DND-41 (cell line): ENCODE measurements at regions not wholly inside any gene's neighbourhood (a gene's known extent, or its start where the extent isn't known, plus 50 kb on each side); places are given as distances from the start of the nearest gene placed in this dataset.
"Not testable (repeated sequence)": the region's sequence is repeated elsewhere in the genome, so short reads cannot be mapped to it uniquely, and the experiment has no call there.

Experiments
- ATAC-seq: fragments of 200-7000 bp; cut with Tn5 transposase; 3 replicates; pipeline ENCODE4 v1.9.1; 2021; ENCODE audit warnings: low read depth; ENCODE audit not compliant: insufficient read depth
- DNase-seq: peaks from one replicate; pipeline ENCODE4 v3.0.0-alpha.2; 2020
- H2AFZ ChIP-seq: 2 replicates; pipeline ENCODE4 v1.6.0; 2012; ENCODE audit warnings: low read depth, low read length
- H3K27ac ChIP-seq: 2 replicates; pipeline ENCODE4 v1.5.1; 2012; ENCODE audit warnings: low read length, inconsistent platforms
- H3K27me3 ChIP-seq: fragments of 200-600 bp; sonication (generic); 2 replicates; pipeline ENCODE4 v1.6.0; 2012; ENCODE audit warnings: low read length, mild to moderate bottlenecking, inconsistent platforms; ENCODE audit not compliant: insufficient read depth, poor library complexity
- H3K36me3 ChIP-seq: 2 replicates; pipeline ENCODE4 v1.5.1; 2012; ENCODE audit warnings: low read length, inconsistent platforms; ENCODE audit not compliant: insufficient read depth
- H3K4me1 ChIP-seq: 2 replicates; pipeline ENCODE4 v1.5.1; 2012; ENCODE audit warnings: mild to moderate bottlenecking, low read length; ENCODE audit not compliant: insufficient read depth
- H3K4me2 ChIP-seq: 2 replicates; pipeline ENCODE4 v1.6.0; 2012; ENCODE audit warnings: mild to moderate bottlenecking, moderate library complexity, low read length, inconsistent platforms; ENCODE audit not compliant: insufficient read depth
- H3K4me3 ChIP-seq, 2 experiments: fragments of 200-600 bp in 1 of 2; shearing (Covaris generic) in 1 of 2; 2 replicates each; pipeline ENCODE4 v1.5.1; 2012 to 2016; ENCODE audit warnings: inconsistent platforms in 2 of 2, low read length in 2 of 2, mild to moderate bottlenecking in 2 of 2, low read depth in 1 of 2, moderate library complexity in 1 of 2
- H3K79me2 ChIP-seq: 2 replicates; pipeline ENCODE4 v1.6.0; 2012; ENCODE audit warnings: low read length, inconsistent platforms; ENCODE audit not compliant: insufficient read depth
- H3K9ac ChIP-seq: 2 replicates; pipeline ENCODE4 v1.6.0; 2012; ENCODE audit warnings: low read depth, mild to moderate bottlenecking, inconsistent platforms, low read length, moderate library complexity
- H3K9me3 ChIP-seq: 2 replicates; pipeline ENCODE4 v1.5.1; 2012; ENCODE audit warnings: low read length, moderate library complexity, mild to moderate bottlenecking, inconsistent platforms; ENCODE audit not compliant: insufficient read depth, severe bottlenecking
- H4K20me1 ChIP-seq: 2 replicates; pipeline ENCODE4 v1.6.0; 2012; ENCODE audit warnings: low read length; ENCODE audit not compliant: insufficient read depth
- CTCF ChIP-seq: IDR thresholded peaks from 2 replicates; pipeline ENCODE4 v1.5.1; 2012; ENCODE audit warnings: borderline replicate concordance, low read length, moderate library complexity, mild to moderate bottlenecking; ENCODE audit not compliant: poor library complexity, severe bottlenecking; ENCODE audit errors: extremely low read depth
- EZH2 ChIP-seq: IDR thresholded peaks from 3 replicates; pipeline ENCODE4 v1.6.1; 2012; ENCODE audit warnings: borderline replicate concordance, low read depth, mild to moderate bottlenecking, moderate library complexity, low read length, inconsistent platforms; ENCODE audit not compliant: severe bottlenecking

DNA sequence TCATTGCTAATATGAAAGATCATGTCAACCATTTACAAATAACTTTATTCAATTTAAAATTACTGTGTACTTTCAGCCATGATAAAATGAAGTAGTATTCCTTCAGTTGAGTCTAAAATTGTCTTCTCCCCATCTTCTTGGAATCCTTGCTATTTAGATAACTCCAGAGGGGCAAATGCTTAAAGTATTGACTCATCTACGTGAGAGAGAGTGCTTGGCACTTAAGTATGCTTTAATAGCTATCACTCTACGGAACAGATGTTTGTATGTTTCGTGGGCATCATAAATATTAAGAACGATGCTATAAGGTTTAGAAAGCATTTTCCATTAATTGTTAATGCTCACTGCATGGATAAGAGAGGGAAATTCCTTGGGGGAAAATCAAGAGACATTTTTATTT, 69.3 kb upstream of the MED13 start:
- Histone ChIP-seq H4K20me1 (no peaks in the 10 kb centered on the region), H3K9ac (no peak overlapping the region), H3K36me3 (no peaks in the 10 kb centered on the region), H3K4me2 (no peak overlapping the region), H3K4me3 (no peak overlapping the region), H3K79me2 (no peaks in the 10 kb centered on the region), H3K4me1 (no peaks in the 10 kb centered on the region), H3K27ac (no peak overlapping the region), H3K9me3 (no peaks in the 10 kb centered on the region), H2AFZ (no peak overlapping the region), H3K27me3 (no peaks in the 10 kb centered on the region)
- ATAC-seq (no peak), DNase-seq (no peak)
- no peak for TF ChIP-seq EZH2
- no peak for TF ChIP-seq CTCF

- not testable (repeated sequence) for H3K4me3 ChIP-seq, H3K4me1 ChIP-seq, H3K9me3 ChIP-seq, H3K79me2 ChIP-seq, ATAC-seq, H2AFZ ChIP-seq, H3K27me3 ChIP-seq, H4K20me1 ChIP-seq, H3K9ac ChIP-seq, DNase-seq, H3K4me2 ChIP-seq, H3K36me3 ChIP-seq, H3K27ac ChIP-seq
These were observed 66.2 kb upstream of the MED13 start for GRCh38 chr17:62131271-62131670.

- ATAC-seq: no peak
- DNase-seq: no peak
- Histone ChIP-seq H3K27me3 (no peaks in the 10 kb centered on the region), H3K36me3 (no peaks in the 10 kb centered on the region), H3K27ac (no peak overlapping the region), H3K79me2 (no peaks in the 10 kb centered on the region), H3K9me3 (no peaks in the 10 kb centered on the region), H3K4me2 (no peak overlapping the region), H4K20me1 (no peaks in the 10 kb centered on the region), H3K4me1 (0 out of 2 replicates have a peak, but pooled peaks cover 2% of the 10 kb centered on the region), H3K4me3 (no peak overlapping the region), H2AFZ (no peak overlapping the region), H3K9ac (no peak overlapping the region)
- TF ChIP-seq EZH2: no peak
- no peak for TF ChIP-seq CTCF
These were observed 65.7 kb upstream of the MED13 start for GRCh38 chr17:62130739-62131138.

DNA sequence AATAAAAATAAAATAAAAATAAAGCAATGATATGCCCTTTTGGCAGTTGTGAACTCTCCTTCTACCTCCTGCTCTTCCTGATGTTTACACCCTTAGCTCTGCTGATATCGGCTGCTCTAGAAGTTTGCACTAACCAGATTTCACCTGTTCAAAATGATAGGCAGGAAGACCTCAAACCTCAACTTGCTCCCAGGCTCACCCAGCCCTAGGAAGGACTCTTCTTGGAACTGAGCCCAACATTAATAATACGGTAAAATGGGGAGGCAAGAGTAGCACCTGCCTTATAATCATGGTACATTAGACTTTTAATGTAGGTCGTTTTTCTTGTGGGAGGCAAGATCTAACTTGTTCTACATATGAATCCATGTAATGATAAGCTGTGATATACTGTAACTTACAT, 61.2 kb upstream of the MED13 start:
- H2AFZ ChIP-seq: no peak overlapping the region
- no peak overlapping the region for H3K9ac ChIP-seq
- no peaks in the 10 kb centered on the region for H3K36me3 ChIP-seq
- H3K27me3 ChIP-seq: no peaks in the 10 kb centered on the region
- H3K4me1 ChIP-seq: 0 out of 2 replicates have a peak, but pooled peaks cover 2% of the 10 kb centered on the region
- ATAC-seq (peak; percentile 67), DNase-seq (no peak)
- H3K4me2 ChIP-seq: no peak overlapping the region
- H3K4me3 ChIP-seq: no peak overlapping the region
- TF ChIP-seq EZH2 (no peak), CTCF (no peak)
- H3K9me3 ChIP-seq: no peaks in the 10 kb centered on the region
- H3K27ac ChIP-seq: no peak overlapping the region
- H3K79me2 ChIP-seq: no peaks in the 10 kb centered on the region
- no peaks in the 10 kb centered on the region for H4K20me1 ChIP-seq
